Hematopoietic multipotent progenitor cell treated with erythropoietin and hydrocortisone succinate and interleukin-3 and kit ligand, for 15 days (in vitro differentiated cells): ENCODE measurements at regions not wholly inside any gene's neighbourhood (a gene's known extent, or its start where the extent isn't known, plus 50 kb on each side); places are given as distances from the start of the nearest gene placed in this dataset.

Experiments used
- DNase-seq: peaks from one replicate; pipeline ENCODE4 v3.0.0-alpha.2; 2015; ENCODE audit warnings: low spot score

DNA sequence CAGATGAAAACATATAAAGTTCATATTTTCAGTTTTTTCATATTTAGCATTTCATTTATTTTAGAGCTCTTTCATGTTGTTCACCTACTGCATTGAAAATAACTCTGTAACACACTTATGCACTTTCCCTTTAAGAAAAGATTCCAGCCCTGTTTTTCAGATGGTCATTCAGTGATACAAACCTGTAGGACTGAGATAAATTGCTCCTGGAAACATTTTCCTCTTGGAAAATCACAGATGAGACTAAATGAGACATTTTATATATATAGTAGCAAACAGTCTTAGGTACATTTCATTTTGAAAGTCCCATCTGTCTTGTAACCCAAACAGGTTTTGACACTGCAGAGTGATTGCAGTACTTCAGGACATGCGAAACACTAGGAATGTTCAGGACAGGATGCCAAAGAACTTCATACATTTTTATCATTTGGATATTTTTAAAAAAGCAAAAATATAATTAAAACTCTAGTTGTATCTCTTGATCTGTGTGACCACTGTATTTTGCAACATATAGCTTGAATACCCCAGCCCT lies 412.4 kb downstream of the MTX2 start:
- DNase-seq: no peak

DNA sequence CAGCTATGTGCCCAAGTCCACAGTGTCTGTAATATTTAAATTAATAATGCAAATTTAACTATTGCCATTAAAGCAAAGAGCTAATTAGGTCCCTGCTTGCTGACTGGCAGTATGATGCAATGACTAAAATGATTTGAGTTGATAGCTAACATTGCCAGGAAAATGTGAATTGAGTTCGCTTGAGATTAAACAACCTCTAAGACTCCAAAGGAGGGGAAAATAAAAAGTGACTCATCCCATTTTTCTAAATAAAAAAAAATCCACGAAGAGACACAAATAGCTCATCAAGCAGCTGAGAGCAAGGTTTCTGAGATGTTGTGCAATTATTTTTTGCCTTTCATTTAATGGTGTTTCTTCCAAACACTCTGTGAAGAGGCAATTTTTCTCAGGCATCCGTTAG lies 413.0 kb downstream of the MTX2 start:
- DNase-seq: no peak

DNA sequence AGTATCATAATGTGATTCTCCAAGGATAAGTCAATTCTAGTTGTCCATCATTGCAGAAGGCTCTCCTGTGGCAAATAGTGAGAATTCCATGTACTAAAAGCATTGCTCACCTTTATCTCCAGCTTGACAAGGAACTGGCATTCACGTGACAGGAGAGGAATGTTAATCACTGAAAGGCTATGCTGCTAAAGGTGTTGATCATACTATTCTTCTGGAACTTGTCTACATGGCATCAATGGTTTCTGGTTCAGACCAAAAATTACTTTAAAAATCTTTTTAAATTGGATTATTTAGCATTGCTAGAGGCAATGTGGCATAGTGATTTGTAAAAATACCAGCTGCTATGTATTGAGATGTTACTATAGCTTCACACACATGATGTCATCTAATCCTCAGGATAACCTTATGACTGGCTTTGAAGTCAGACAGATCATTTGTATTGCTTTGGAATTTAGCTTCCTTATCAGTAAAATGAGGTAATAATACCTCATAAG lies 414.4 kb downstream of the MTX2 start:
- no peak for DNase-seq

DNA sequence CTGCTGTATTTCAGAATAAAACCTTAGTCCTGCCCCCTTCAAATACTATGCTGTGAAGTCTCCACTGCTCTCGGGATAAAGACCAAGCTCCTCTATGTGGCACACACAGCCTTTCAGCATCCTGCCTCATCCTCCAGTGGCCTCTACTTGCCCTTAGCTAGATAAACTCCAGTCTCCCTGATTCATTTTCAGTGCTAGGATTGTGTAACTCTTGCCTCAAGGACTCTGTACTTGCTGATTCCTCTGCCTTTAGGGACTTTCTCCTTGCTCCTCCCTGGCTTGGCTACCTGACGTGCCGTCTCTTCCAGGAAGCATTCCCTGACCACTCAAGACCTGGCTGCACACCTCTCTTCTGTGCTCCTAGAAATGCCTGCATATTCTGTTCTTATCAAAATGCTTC lies 416.7 kb downstream of the MTX2 start:
- DNase-seq: no peak

DNA sequence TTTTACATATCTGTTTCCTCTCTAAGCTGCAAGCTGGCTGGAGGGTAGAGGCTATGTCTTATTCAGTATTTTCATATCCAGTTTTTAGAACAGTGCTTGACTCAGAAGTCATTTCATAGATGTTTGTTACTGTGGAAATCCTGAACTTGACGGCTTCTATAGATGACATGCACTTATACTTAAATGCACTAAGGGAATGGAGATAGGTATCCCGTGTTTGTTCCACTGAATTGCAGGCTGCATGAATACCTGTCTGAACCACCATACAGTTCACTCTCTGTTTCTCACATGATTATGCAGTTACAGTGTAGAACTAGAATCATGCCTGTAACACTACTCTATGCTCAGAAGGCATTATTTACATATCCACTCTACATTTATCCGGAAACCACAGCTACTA lies 417.1 kb downstream of the MTX2 start:
- DNase-seq: no peak

DNA sequence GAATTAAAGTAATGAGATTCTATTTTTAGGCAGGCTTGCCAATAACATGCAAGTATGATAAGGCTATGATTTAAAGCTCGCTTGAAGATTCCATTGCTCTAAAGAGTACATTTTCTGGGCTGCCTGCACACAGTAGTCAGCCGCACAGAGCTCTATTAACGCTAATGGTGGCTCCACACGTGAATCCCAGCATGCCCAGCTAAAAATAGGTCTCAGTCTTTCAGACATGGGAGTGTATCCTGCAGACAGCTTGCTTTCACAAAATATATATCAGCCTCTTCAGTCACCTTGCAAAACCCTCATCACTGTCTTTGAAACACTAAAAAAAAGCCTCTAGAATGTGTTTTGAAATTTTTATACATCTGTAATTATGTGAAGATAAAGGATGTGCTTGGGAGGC lies 418.1 kb downstream of the MTX2 start:
- no peak for DNase-seq

DNA sequence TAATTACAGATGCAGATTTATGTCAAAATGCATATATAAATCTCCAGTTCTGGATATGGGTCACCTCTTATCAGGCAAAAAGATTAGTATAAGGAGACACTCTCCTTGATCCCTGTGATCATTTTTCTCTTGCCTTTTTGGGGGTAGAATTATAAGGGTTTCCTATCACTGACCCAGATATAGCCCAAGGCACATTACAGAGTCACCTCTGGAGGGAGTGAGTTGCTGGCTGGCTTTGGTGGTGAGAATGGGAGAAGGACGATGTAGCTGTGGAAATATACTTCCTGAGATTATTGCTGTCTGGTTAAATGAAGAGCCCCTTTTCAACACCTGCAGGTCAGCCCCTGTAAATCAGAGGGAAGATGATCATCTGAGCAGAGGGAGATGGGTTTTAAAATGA lies 418.7 kb downstream of the MTX2 start:
- DNase-seq: no peak

DNA sequence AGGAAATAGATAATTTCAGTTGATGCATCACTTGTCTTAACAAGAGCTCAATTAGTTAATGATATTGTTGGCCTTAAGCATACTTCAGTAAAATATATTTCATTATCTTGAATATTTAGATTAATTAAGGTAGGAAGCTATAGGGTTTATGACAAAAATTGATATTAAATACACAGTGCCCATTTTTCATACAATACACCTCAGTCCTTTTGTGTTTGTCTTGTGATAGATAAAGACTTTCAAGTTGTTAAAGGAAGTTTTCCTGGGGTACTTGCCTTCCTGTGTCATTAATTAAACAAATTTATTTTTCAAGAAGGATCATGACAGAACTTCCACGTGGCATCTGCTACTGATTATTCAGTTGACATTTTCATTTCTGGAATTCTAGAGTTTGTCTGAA lies 420.5 kb downstream of the MTX2 start:
- DNase-seq: no peak

DNA sequence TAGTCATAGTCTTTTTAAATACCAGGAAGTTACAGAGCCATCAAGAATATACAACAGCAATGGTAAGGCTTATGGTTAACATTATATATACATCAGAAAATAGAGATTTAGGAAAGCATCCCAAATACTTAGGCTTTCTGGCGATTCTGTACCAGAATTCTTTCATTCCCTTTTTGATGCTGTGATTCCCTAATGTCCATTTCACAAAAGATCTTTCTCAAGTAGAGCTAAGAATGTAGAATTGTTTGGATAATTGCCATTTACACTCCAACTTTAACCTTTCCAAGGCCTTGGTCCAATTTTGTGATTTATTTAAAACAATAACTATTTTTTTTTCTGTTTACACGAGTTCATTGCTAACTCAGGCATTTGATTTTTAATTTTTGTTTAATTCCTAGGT lies 422.2 kb downstream of the MTX2 start:
- DNase-seq: no peak

DNA sequence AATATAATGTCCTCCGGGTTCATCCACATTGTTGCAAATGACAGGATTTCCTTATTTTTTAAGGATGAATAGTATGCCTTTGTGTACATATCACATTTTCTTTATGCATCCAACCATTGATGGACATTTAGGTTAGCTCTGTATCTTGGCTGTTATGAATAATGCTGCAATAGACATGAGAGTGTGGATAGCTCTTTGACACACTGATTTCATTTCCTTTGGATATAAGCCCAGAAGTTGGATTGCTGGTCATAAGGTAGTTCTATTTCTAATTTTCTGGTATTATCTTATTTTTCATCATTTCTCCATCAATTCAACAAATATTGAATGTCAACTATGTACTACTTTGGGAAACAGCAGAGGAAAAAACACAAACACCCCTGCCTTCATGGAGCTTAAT lies 423.3 kb downstream of the MTX2 start:
- DNase-seq: no peak

DNA sequence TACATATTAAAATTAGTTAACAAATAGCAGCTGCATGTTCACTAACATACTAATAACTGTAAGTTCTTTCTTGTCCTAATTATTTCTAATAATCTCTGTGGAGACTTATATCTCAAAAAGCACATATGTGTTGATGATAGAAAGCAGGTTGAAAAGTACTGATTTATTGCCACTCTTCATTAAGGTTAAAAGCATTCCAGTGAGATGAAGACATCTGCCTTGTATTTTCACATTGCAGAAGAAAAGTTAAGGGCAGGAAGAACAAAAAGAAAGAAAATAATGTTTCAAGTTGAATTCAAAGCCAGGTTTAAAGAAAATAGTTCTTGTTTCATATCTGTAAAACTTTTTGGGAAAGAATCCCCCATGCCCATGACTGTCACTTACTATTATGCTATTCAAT lies 429.9 kb downstream of the MTX2 start:
- no peak for DNase-seq

DNA sequence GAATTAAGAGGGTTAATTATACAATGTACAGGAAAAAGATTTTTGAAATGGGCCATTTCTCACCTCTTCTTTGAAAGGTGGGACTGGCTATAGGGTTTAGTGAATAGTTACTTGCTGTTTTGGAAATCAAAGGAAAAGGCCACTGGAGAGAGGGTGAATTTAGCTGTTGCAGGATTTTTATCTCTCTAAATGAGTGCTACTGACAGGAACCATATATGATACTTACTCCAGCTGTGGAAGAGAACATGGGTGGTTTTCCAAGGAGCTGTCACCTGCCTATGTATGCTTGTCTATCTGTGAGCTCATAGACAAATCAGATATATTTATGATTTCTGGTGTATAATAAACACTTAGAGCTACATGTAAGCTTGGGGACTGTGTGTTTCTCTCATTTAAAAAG lies 430.4 kb downstream of the MTX2 start:
- DNase-seq: no peak

DNA sequence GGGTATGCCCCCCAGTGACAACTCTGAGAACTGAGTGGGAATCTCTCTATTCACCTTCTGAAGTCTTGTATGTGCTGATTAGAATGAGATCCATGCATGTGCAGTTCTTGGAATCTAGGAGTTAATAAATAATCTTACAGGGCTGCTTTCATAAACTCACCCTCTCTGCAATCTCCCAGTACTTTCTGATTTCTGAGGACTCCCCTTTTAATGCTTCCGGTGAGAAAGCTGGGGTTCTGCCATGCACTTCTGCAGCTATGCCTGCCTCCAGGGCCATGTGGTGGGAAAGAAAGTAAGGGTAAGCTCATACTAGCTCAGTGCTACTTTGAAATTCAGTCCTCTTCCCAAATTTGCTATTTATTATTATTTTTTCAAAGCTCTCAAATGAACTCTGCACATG lies 432.9 kb downstream of the MTX2 start:
- DNase-seq: no peak

DNA sequence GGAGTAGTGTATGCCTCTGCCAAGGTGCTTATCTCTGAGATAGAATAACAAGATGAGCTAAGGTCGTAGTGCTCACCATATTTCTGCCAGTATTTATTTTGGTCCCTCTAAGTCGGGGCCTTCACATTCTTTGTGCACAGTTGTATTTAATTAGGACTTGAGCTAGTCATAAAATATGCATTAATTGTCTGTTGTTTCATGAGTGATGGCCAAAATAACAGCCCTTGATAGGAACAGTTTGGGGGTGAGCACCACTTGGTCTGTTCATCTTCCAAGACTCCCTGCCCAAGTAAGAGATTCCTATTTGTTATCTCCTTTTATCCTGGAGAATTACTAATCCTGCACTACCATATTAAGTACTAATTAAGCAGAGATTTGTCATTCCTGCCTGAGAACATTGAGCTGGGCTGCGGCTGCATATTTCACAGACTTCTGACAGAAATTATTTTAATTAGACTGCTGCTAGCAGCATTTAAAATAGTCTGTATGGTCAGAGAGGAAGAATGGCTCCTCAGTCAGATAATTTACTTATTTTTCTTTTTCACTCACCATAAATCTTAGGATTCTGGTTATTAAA lies 435.1 kb downstream of the MTX2 start:
- DNase-seq: no peak

DNA sequence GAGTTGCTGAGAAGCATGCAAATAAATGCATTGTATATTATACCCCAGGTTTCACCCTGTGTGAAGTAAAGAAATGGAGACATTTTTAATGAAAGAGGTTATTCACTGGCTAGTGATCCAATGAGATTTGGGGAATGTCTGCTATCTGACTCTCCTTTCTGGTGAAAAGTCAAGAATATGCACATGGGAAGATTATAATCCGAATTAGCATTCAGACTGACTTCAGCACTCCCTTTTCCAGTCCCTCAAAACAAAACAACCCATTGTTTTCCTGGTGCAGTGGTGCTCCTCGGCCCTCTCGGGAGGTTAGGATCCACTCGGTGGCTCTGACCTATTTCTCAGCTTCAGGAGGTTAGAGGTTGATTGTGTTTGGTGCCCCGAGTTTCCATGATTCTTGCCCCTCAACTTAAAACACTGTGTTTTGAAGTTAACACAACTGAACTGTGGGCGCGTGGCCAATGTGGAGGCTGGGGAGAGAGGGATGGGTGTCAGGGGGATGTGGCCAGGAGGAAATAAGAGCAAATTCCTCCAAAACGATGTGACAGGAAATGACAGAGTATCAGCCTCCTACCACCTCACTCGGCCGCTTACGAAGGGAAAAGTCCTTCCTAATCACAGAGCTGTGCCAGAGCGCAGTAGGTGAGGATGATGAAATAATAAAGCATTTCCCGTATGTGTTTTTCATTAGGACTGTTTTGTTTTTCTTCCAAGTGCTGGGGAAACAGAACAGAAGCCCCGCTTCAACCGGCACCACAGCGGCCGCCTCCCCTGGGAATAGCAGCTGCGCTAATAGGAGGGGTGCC lies 440.1 kb downstream of the MTX2 start:
- DNase-seq: no peak

DNA sequence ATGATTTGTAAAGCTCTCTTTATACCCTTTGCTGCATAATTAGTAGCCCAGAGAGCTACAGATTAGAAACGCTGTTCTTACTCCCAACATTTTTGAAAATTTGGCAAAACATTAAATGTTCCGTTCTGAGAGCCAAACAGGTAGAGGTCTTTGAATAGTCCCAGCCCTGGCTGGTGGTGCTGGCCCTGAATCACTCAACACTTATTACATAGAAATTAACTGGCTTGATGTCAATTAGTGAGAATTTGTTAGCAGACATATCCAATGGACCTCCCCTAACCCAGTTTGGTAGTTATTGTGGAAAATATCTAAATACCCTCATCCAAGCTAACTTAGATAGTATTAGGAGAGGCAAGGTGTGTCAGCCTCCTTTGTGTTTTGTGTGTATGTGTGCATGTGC lies 440.7 kb downstream of the MTX2 start:
- DNase-seq: no peak

DNA sequence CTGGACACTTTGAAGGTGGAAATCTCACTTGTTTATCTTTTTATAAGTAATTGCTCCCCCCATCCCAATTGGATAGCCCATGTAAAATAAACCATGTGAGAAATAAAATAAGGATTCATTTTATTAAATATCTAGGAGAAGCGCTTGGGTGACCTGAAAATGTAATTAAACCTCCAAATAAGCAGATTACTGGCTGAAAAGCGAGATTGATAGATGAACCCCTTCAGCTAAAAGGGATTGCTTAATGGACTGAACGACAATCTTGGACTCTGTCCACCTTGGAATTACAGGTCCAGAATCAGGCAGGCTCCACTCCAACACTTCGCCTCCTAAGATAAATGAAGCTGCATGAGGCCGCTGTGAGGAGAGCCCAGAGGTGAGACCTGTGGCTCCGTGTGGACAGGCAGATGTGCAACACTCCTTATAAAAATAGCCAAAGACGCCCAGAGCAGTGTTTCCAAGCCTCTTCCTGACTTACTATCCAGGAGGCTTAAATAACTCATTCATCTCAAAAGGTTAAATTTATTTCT lies 441.5 kb downstream of the MTX2 start:
- DNase-seq: no peak

DNA sequence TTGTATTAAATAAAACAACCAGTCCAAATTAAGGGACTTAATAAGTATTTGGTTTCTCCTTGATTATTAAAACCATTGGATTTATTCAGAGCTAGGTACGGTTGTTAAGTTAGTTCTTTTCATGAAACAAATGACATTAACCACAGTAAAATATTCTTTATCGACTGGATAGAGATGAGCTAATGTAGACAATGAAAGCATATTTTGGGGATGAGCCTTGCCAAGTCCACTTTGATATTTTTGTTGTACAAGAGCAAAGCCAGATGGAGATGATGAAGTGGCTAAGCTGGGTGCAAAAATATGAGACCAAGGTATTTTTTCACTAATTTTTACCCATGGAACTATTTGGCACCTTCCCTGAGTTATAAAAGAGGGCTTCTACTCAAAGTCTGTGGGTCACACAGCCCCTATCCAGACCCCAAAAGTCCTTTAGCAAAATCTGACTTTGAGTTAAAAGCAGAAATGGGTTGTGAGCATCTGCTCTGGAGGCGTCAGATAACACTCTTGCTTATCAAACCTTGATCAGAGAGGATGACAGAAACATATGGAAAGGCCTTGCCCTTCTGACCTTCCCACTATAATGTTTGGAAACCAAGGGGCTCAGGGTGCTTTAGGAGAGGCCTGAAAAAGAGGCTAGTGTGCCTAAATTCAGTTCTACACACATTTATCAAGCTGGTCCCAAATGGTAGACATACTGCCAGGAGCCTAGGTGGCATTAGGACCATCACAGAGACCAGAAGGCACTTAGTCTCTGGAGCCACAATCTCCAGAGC lies 456.8 kb downstream of the MTX2 start:
- DNase-seq: no peak

DNA sequence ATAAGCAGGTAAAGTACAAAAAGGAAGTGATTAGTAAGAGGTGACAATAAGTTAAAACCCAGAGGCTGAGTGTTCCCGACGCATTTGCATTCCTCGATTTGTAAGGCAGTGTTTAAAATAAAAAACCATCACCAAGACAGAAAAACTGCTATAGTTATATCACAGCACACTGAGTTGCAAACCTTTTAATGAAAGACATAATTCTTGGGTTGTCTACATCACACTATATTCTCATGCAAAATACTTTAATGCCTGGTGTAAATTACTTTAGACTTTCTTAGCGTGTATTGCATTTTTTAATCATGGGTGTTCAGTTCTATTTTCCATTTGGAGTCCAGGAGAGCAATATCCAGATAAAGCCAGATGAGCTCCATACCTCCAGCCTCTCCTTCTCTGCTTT lies 458.5 kb downstream of the MTX2 start:
- DNase-seq: no peak

DNA sequence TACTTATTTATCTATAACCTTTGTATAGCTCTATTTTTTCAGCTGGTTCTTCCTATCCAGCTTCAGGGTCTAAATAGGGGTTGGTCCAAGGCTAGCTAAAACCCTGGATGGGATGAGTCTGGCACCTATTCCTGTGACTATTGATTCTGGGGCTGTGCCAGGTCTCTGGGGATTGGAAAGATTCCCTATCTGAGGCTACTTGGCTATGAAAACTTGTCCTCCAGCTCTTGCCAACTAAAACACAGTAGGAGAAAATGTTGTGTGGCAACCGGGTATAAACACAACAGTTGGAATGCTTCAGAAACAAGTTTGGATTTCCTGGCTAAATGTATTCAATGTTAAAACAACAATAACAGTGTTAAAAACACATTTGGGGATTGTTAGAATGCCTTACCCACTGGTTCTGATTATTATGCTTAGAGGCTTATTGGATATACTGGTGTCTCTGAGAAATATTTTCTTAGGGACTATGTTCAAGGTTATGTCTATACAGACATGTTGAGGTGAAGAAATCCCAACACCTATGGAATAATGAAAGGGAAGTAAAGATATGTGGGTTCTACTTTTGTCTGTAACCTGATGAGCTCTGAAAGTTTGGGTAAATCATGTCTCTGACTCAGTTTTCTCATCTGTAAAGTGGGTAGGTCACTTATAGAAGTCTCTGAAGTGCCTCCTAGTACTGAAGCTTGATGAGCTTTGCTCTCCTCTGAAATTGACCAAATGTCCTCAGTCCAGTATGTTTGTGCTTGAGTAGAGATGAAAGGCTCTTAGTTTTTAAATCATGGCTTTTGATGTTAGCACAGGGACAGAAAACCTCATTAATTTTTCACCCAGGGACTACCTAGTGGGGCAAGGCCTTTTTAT lies 460.7 kb downstream of the MTX2 start:
- DNase-seq: no peak

DNA sequence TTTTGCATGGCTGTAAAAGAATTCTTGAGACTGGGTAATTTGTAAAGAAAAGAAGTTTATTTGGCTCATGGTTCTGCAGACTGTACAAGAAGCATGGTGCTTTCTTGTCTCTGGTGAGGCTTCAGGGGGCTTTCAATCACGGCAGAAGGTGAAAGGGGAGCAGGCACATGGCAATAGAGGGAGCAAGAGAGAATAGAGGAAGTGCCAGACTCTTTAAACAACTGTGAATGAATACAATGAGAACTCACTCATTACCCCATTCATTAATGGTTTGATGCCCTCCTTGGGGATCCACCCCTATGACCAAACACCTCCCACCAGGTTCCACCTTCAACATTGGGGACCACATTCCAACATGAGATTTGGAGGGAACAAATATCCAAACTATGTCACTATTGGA lies 463.5 kb downstream of the MTX2 start:
- no peak for DNase-seq
